Inflammatory macrophage (primary cell): ENCODE measurements at regions not wholly inside any gene's neighbourhood (a gene's known extent, or its start where the extent isn't known, plus 50 kb on each side); places are given as distances from the start of the nearest gene placed in this dataset.
"Not testable (repeated sequence)": the region's sequence is repeated elsewhere in the genome, so short reads cannot be mapped to it uniquely, and the experiment has no call there.

Source experiments
- DNase-seq, 2 donors: peaks; one replicate each; pipeline ENCODE4 v3.0.0-alpha.2; 2020 to 2022

DNA sequence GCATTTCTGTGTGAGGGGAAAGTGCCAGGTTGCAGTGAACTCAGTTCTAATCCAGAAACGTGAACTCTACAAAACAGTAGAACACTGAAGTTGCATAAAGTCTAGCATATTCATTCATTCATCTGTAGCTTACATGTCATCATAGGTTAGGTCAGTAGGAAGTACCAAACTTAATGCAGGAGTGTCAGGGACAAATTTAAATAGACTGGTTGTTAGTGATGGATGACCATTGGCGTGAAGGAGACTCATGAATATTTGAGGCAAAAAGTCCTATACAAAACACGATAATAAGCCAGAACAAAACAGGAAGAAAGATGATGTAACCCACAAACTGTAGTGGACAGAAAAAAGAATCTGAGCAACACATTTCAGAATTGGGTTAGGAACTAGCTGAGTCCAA lies 592.8 kb upstream of the PCDH10 start:
- no peak for DNase-seq

DNA sequence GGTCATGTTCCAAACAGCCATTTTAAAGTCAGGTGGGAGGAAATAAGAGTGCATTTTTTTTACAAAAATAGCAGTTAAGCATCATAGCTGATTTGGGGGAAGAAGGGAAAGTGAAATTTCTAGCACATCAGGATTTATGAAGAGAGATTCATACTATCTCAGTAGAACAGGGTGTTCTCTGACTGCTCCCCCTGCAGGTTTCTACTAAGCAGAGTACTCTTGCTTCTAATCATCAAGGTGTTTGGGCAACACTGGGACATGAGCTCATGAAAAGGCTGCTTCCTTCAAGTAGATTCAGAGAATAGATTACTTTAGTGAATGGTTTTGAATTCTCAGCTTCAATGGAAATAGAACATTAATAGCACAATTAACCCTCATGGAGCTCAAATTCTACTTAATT lies 591.4 kb upstream of the PCDH10 start:
- no peak for DNase-seq

DNA sequence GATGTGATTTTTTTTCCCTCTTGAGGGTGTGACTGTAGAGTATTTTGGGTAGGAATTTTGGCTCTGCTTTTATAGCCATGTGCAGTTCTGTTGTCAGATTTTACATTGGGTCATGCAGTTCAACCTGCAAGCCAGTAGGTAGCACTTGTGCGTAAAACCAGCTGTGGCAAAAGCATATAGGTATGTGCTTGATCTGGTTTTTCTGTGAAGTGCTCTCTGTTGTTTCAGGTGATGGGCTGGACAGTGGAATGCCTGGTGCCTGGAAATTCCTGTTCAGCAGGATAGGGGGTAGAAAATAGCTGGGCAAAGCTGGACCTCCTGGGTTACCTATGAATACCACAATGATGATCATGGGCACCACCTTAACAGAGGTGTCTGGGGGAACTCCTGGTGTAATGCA lies 584.2 kb upstream of the PCDH10 start:
- DNase-seq: no peak

DNA sequence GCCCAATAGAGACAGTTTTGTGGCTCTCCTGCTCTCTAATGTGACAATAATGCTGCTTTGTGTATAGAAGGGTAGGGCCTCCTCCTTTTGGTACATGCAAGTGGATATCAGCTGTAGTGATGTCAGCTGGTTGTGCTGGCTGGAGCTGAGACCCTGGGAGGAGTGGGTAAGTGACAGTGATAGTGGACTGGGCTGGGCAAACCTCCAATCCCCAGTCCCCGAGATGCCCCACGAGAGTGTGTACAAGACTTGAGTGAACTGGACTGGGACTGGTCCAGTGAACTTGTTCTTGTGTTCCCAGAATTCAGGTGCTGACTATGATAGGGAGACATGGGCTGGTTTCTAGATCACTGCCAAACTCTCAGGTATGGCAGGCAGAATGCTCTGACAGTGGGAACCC lies 583.6 kb upstream of the PCDH10 start:
- no peak for DNase-seq

DNA sequence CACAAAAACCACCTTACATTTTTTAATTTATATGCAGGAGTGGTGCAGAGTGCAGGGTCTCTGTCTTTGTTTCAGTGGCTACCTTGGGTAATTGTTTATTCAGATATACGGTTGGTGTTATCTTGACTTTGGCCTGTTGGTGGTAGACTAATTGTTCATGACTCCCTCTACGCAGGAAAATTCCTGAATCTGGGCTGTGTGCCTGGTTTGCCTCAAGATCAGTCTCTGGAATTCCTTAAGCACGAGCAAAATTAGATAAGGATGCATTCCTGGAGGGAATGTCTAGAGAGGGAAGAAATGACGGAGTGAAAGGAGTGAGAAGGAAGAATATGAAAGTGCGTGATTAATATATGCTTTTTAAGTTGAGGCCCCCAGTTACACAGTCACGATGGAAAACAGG lies 576.9 kb upstream of the PCDH10 start:
- no peak for DNase-seq

DNA sequence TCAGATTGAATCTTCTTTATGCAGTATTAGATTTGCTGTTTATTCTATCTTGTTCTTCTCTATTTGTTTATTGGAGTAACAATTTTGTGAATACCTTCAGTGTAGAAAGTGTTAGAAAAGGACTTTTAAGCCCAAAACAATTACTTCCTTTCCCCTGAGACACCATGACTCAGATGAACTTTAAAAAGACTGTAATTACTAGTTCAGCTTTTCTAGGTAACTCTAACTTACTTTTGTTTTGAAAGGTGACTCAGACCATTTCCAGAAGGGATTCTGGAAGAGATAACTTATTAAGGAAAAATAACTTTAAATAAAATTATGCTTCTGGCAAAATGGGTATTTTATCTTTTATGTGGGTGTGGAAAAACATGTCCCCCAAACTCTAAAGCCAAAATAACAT lies 561.5 kb upstream of the PCDH10 start:
- no peak for DNase-seq

DNA sequence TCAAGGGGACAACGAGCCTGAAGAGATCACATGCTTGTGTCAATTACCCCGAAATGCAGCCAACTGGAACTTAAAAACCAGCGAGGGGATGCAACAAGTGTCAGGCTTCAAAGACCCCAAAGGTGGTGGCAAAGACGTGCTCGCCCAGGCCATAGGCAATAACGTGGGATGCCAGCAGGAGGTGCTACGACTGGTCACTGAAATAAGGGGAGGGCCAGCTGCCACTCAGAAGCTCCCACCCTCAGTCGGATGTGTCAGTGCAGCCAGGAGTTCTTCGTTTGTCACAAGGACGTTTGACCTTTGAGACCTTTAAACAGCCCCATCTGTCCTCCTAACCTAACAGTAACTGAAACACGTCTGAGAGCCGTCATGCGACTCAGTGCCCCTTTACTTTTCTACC lies 556.8 kb upstream of the PCDH10 start:
- DNase-seq: no peak

DNA sequence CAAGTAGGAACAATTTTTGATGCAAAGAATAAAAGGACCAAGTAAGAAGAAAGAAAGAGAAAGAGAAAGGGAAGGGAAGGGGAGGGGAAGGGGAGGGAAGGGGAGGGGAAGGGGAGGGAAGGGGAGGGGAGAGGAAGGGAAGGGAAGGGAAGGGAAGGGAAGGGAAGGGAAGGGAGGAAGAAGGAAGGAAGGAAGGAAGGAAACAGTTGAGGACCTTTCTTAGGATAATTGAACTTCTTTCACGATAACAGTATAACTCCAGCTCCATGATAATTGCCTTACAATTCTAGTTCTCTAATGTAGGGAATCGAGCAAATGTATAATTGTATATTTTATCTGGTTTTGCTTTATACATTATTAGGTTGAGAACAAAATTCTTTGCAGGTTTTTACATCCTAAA lies 556.2 kb upstream of the PCDH10 start:
- DNase-seq: no peak

DNA sequence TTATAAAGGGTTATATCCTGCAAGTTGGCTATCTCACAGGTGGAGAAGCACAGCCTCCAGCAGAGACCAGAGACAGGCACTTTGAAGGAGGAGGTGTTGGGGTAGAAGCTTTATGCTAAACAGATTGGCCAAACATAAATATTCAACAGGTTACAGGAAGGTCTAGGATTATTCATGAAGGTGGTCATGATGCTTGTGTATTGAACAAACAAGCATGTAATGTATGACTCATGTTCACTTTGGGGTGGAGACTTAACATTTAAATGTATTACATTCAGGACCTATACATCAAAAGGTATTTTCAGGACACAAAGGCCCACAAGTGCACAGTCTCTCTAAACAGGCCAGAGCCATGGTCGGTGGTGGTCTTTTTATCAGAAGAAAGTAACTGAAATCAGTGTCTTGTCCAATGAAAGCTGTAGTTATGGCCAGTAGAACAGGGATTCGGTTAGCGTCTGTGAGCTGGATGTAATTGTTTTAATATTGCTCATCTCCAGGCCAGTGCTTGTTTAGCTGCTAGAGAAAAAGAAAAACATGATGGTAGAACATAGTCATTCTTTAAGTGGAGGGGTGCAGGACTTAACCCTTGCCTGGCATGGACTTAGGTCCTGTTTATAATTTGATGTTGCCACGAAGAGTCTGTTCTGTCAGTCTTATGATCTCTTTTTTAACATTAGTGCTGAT lies 555.2 kb upstream of the PCDH10 start:
- DNase-seq: no peak

DNA sequence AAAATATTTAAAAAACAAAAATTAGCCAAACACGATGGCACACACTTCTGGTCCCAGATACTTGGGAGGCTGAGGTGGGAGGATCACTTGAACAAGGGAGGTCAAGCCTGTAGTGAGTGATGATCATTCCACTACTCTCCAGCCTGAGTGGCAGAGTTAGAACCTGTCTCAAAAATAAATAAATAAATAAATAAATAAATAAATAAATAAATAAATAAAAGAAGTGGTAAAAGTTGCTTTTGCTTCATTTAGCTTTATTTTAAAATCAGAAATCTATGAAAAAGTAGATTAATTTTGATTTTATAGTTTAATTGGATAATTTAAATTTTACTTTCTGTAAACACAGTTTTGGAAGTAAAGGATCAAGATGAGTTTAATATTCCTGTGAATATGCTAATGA lies 552.9 kb upstream of the PCDH10 start:
- no peak for DNase-seq

DNA sequence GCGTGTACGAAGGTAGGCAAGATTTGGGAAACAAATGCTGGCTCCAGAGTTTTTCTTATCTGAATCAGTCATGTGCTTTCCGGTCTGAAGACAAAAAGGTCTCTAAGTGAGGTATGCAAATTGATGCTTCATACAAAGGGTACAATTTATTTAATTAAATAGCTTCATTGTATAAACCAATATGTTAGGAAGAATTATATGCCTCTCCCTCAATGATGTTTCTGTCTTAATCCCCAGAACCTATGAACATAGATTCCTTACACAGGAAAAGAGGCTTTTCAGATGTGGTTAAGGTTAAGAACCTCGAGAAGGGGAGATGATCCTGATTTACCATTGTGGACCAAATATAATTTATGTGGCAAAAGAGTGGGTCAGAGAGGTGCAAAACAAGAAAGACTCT lies 543.5 kb upstream of the PCDH10 start:
- no peak for DNase-seq

DNA sequence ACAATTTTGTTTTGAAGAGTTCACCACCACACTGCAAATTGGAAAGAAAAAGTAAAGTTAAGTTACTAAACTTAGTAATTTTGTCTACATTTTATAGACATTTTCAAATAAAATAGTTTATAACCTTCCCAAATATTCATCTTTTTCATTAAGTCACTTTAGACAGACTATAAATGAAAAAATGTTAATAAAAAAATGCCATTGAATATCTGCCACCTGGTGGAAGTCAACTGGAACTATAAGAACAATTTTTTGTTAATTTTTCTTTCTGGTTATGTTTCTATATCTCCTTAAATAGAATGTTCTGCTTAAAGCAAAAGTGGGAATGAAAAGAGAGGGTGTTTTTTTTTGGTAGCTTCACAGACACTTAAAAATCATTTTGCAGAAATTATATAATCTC lies 534.4 kb upstream of the PCDH10 start:
- no peak for DNase-seq

DNA sequence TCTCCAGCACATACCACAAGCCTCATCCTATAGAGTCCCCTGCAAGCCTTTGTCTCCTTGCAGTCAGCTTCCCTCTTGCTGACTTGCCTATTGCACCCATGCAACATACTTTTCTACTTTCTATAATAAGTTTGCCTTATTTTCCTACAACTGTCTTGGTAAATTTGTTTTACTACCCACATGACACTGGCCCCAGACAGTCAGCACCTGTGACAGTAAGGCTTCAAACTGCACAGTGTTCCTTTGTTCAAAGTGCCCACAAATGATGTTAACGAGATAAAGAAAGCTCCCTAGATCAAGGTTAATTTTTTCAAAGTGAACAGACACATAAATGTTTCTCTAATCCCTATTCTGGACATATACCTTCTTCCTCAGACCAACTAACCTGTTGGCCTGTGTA lies 529.1 kb upstream of the PCDH10 start:
- no peak for DNase-seq

DNA sequence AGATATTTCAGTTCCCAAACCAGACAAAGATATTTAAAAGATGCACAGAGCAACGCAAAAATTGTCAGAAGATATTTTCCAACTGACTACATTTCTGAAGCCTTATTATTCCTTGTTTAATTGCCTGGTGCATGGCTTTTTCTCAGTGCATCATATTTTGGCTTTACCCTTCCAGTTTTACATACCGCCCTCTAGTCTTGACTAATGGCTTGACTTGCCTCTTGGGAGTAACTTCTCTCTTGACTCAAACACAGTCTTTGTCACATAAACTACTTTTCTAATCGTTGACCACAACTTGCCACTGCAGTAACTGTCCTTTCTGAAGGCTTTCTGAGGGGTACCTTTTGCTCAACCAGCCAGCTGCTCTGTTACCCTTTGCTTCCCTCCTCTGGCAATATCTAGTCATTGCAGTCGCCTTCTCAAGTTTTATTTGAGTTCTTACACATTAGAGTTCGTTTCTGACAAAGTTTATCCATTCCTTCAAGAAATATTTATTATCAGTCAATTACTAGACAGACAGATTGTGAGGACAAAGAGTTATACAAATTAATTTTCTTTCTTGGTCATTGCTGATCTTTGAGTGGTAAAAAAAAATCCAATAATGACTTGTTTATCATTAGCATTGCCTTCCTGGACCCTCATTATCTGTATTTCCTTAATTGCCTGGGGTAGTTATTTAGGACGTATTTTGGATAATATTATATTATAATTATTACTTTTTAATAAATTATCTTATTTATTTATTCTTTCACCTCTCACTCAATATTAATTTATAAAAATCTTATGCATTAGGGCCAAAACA lies 506.9 kb upstream of the PCDH10 start:
- DNase-seq: peak; percentile 6 to 9

DNA sequence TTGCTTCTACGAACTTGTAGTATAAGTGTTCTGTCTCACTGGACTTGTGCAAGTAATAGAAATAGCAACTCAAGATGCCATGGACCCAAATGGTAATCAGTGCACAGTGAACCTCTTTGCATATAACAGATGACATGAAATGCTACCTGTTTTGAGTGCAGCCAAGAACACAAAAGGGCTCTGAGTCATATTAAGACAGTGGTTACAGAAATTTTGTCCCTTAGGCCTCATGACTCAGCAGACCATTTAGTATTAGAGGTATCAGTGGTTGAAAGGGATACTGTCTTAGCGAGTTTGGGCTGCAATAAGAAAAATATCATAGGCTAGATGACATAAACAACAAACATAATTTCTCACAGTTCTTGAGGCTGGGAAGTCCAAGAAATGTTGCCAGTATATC lies 502.9 kb upstream of the PCDH10 start:
- DNase-seq: no peak

DNA sequence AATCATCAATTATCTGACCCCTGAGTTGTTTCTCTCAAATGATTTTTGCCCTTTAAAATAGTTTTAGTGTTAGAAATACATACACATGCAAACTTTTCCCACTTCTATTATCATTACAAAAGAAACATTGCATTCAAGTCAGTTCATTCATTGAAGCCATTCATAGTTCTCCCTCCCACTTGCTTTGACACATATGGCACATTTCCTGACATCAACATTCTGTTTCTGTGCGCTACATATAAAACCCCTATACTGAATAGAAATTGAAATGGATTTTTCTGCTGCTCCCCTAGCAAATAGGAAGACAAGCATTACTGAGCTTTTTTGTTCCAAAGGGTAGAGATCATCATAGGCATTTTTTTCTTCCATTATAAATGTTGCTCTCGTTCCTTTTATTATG lies 497.9 kb upstream of the PCDH10 start:
- no peak for DNase-seq

DNA sequence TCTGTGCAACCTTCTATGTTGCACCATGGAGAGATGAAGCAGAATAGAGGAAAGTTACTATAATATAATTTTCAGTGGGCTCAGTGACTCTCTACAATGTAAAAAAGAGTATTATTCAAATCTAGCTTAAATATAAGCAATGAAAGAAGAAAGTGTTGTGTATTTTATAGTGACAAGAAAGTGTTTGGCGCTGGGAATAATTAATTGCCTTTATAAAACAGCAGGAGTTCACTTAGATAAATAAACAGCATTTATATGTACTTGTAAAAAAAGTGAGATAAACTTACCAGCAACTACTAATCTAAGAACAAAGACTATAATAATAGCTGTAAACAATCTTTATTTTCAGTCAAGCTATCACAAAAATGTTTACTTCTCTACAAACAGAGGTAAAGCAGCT lies 488.9 kb upstream of the PCDH10 start:
- DNase-seq: no peak

DNA sequence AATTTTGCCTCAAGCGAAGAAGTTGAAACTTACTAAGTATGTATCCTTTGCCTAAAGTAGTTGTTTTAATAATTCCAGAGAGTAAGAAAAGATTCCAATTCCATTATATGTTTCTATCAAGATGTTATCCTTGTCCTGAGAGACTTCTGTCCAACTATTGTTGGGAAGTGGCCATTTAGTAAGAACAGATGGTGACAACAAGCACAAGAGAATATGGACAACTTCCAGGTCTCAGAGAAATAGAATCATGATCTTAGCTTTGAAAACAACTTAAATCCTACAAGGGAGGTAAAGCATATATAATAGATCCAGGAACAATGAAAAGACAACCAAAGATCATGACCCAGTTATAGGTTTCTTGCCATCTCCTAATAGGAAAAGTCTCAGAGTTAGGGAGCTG lies 486.6 kb upstream of the PCDH10 start:
- DNase-seq: no peak

DNA sequence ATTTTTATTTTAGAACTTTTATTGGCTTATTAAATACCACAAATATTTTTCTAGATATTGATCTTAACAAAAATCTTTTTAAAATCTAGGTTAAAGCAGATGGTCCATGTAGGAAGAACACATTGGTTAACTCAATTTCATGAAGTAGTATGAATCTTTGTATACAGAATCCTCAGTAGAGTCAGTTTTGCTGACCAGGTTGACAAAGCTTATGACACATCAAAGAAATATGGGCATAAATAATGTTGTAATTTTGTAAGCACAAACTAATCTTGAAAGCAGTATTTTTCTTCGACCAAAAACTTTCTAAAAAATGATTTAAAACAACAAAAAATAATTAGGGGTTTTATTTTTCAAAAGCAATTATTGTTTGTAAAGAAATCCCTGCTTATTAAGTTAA lies 479.3 kb upstream of the PCDH10 start:
- DNase-seq: no peak

DNA sequence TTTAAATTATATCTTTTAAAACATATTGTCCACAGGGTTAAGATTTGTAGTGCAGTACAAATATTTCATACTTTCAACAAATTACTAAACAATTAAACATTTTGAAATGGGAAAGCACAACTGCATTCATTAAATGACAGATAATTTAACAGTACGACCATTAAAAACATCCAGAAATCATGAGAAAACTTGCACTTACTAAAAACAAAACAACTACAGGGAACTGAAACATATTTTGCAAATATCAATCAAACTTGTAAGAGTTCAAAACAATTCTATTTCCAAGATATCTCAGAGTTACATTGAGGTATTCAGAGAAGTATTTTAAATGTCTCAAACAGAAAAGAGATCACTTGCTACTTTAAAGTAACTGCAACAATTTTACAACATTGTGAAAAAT lies 478.5 kb upstream of the PCDH10 start:
- no peak for DNase-seq

DNA sequence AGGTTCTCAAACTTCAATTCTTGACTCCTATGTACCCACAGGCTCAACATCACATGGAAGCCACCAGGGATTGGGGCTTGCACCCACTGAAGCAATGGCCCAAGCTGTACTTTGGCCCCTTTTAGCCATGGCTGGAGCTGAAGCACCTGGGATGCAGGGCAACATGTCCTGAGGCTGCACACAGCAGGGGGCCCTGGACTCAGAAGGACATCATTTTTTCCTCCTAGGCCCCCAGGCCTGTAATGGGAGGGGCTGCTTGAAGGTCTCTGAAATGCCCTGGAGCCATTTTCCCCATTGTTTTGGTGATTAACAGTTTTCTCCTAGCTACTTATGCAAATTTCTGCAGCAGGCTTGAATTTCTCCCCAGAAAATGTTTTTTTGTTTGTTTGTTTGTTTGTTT lies 465.1 kb upstream of the PCDH10 start:
- DNase-seq: no peak

DNA sequence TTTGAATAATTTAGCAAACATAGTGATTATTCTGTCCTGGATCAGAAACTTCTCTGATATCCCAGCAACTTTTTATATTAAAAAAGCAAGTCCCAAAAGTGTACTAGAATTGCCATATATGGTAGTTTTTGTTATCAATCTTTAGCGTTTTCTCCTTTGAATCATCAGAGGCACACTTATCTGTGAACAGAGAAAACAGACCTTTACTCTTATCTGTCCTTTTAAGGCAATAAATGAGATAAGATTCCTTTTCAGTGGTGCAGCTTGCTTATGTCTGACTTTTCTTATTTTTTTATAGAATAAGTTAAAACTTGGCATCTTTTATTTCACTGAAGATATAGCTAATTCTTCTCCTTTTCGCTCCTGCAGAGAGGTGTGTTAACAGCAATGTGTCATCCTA lies 458.1 kb upstream of the PCDH10 start:
- DNase-seq: no peak

DNA sequence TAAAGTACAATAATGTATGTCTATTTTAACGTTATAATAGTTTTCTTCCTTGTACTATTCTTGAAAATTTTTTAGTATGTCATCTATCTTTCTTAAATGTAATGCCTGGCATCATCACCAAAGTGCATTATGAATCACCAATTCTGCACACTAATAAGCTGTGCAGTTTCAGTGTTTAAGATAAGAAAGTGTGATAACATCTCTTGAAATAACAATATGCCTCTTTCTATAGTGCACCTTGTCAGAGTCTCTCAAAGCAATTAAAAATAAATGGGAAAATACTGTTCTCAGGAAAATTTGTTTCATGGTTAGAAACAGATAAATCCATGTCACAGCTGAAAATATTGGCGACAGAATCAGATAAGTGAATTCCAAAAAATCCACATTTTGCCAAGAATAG lies 457.4 kb upstream of the PCDH10 start:
- no peak for DNase-seq

DNA sequence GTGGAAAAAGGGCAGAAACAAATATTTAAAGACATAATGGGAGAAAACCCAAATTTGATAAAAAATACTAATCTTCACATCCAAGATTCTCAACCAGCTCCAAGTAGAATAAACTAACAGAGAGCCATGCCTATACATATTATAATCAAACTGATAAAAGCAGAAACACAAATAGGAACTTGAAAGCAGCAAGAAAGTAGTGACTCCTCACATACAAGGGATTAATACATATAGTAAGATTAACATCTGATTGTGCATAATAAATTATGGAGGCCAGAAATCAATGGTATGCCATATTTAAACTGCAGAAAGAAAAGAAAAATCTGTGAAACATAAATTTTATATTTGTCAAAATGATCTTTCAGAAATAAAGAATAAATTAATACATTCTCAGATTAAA lies 454.3 kb upstream of the PCDH10 start:
- no peak for DNase-seq

DNA sequence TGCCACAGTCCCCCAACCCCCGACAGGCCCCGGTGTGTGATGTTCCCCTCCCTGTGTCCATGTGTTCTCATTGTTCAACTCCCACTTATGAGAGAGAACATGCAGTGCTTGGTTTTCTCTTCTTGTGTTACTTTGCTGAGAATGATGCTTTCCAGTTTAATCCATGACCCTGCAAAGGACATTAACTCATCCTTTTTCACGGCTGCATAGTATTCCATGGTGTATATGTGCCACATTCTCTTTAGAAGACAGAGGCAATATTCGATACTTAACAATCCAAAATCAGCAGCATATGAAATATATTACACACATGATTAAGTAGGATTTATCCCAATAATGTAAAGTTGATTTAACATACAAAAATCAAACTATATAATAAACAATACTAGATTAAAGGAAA lies 451.6 kb upstream of the PCDH10 start:
- not testable (repeated sequence) for DNase-seq
